Kidney glomerular epithelial cell (primary cell): ENCODE measurements at regions not wholly inside any gene's neighbourhood (a gene's known extent, or its start where the extent isn't known, plus 50 kb on each side); places are given as distances from the start of the nearest gene placed in this dataset.

Source experiments
- DNase-seq: peaks from one replicate; lab custom pipeline; 2025; lab: John Stamatoyannopoulos, UW

- DNase-seq = no peak
Observed at GRCh38 chr1:222290866-222291265, 257.0 kb downstream of the HHIPL2 start.

- no peak for DNase-seq
Observed at GRCh38 chr1:222288053-222288452, 259.9 kb downstream of the HHIPL2 start.

GRCh38 chr1:222286011-222286410 is 261.9 kb downstream of the HHIPL2 start:
- peak; percentile 3 for DNase-seq

GRCh38 chr1:222285526-222285925 is 262.4 kb downstream of the HHIPL2 start:
- DNase-seq = no peak

- DNase-seq = no peak
Observed at GRCh38 chr1:222284466-222284865, 263.4 kb downstream of the HHIPL2 start.

GRCh38 chr1:222283147-222283768 is 264.6 kb downstream of the HHIPL2 start:
- DNase-seq = peak; percentile 19

- DNase-seq = no peak
Observed at GRCh38 chr1:222279591-222279990, 268.3 kb downstream of the HHIPL2 start.

GRCh38 chr1:222278501-222278900 is 269.4 kb downstream of the HHIPL2 start:
- no peak for DNase-seq

GRCh38 chr1:222275729-222276465 is 272.0 kb downstream of the HHIPL2 start:
- DNase-seq = no peak

GRCh38 chr1:222275001-222275728 is 272.7 kb downstream of the HHIPL2 start:
- DNase-seq = no peak

GRCh38 chr1:222266223-222267196 is 281.4 kb downstream of the HHIPL2 start:
- peak; percentile 20 for DNase-seq

GRCh38 chr1:222263791-222264190 is 284.1 kb downstream of the HHIPL2 start:
- DNase-seq = no peak

GRCh38 chr1:222257027-222257426 is 290.9 kb downstream of the HHIPL2 start:
- DNase-seq = no peak

GRCh38 chr1:222256058-222256457 is 291.8 kb downstream of the HHIPL2 start:
- DNase-seq = no peak

GRCh38 chr1:222252788-222253187 is 295.1 kb downstream of the HHIPL2 start:
- no peak for DNase-seq

GRCh38 chr1:222251847-222252246 is 296.1 kb downstream of the HHIPL2 start:
- DNase-seq = no peak

GRCh38 chr1:222250376-222250775 is 297.5 kb downstream of the HHIPL2 start:
- DNase-seq = no peak

GRCh38 chr1:222247811-222248310 is 300.0 kb downstream of the HHIPL2 start:
- no peak for DNase-seq

GRCh38 chr1:222247081-222247480 is 300.8 kb downstream of the HHIPL2 start:
- no peak for DNase-seq

GRCh38 chr1:222243902-222244301 is 304.0 kb downstream of the HHIPL2 start:
- no peak for DNase-seq

- no peak for DNase-seq
Observed at GRCh38 chr1:222242492-222242891, 305.4 kb downstream of the HHIPL2 start.

- no peak for DNase-seq
Observed at GRCh38 chr1:222241410-222241809, 306.5 kb downstream of the HHIPL2 start.
